ENCODE measurements at regions not wholly inside any gene's neighbourhood (a gene's known extent, or its start where the extent isn't known, plus 50 kb on each side); places are given as distances from the start of the nearest gene placed in this dataset.
"Not testable (repeated sequence)": the region's sequence is repeated elsewhere in the genome, so short reads cannot be mapped to it uniquely, and the experiment has no call there.

DNA sequence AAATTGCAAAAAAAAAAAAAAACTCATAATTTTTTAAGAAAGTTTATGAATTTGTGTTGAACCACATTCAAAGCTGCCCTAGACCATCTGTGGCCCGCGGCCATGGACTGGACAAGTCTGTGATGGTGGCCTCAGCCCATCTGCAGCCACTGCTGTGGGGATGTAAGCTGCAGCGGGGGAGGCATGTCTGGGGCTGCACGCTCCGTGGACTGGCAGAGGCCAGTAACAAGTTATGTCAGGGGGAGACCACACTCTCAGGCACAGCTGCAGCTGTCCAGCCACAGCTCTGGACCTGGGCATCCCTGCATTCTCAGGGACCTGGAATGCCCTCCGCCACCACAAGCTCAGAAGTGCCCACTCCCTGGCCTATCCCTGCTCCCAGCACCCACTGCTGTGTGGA is 1272.3 kb upstream of the CDH9 start:
- DNase-seq (ENCODE audit: low spot score), result no peak

DNA sequence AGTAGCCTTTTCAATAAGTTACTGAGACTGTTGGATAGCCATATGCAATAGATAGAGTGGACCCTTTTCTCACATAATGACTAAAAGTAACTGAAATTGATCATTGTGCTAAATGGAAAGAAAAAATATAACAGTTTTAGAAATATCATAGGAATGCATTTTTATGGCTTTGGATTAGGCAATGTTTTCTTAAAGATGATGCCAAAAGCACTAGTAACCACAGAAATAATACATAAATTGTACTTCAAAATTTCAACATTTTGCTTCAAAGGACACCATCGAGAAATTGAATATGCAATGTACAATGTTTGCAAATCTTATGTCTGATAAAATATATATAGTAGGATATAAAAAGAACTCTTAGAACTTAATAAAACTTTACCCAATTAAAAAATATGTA is 1267.5 kb upstream of the CDH9 start:
- DNase-seq (ENCODE audit: low spot score), result no peak

DNA sequence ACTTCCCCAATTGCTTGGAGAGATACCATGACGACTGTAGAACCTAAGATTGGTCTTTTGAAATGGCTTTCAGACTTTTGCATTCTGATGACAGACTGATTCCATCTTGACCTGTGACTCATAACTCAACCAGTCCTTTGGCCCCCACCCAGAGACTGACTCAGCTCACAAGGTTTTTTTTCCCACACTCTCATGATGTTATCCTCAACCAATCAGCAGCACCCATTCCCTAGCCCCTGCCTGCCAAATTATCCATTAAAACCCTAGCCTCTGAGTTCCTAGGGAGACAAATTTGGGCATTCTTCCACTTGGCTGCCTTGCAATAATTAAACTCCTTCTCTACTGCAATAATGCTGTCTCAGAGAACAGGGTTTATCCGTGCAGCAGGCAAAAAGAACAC is 1263.3 kb upstream of the CDH9 start:
- no peak for DNase-seq (ENCODE audit: low spot score)

DNA sequence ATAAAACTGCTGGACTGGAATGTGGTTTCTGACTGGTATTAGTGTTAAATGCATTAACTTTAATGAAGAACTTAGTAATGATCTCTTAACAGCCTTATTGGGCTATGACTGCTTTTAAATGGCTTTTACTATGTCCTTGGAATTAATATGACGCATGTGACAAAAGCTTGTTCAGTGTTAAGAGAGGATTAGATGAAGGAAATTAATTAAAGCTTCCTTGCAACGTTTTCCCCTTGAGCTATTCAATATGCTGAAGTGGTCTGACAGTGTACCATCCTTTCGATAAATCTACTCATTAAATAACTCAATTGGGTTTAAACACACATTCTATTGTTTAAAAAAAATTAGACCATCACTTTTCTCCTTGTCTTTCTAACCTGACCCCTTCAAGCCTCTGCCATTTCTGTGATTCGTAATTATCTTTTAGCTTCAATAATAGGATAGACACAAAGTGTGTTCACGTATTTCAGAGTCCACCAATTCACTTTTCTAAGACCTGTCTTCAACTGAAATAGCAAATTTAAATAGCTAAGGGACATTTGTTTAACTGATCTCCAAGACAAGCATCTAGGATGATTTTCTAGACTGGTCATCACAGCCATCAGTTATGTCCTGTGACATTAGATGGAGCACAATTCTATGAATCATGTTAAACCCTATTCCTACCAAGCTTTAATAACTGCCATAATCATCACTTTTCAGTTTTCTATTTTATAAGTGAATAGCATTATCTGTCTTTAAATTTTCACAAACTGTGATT is 1258.0 kb upstream of the CDH9 start:
- no peak for DNase-seq (ENCODE audit: low spot score)

DNA sequence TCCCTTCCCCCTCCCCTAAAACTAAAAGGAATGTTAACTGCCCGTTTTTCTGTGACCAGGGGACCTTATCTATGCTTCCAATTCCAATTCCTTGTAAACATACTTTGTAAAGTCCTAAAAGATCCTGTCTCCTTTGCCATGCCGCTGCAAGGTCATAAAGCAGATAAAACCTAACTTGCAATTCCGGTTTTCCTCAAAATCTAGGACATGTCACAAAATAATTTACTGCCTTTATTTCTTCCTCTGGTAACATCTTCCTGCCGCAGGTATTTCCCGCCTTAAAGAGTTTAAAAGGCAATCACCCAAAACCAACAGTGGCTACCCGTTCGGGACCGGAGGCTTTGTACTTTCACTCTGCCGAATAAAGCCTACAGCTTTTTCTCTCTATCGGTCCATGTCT is 1248.6 kb upstream of the CDH9 start:
- DNase-seq (ENCODE audit: low spot score), result not testable (repeated sequence)

DNA sequence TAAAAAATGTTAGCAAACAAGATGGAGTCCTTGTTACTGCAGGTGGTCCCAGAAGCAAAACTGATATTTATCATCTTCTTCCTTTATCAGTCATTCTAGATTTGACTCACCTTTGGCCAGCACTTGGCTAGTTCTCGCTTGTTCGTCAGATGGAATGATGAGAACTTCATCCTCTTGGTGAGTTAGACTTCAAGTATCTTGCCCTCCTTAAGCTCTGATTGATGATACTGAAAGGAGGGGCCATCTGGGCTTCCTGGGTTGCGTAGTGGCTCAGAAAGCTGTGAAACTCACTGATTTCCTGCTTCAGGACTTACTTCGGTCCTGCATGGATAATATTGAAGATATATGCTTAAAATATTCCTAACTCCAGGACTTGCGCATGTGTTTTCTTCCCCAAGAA is 1248.2 kb upstream of the CDH9 start:
- DNase-seq (ENCODE audit: low spot score), result no peak

DNA sequence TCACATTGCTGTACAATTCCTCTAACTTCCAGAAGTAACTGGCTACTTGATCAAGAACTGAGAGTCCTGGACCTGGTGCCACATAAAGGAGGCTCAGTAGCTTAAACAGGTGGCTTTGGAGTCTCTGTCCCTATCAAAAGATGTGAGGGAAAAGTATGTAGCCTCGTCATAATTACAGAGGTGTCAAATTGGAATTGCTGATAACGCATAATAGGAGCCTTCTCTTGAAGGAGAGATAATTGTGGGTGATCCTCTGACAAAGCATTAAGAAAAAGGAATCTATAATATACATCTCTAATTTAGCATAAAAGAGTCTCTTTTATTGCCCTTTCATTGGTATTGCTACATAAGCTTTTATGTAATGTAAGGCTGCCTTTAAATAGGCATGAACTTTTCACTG is 1246.4 kb upstream of the CDH9 start:
- DNase-seq (ENCODE audit: low spot score), result no peak

DNA sequence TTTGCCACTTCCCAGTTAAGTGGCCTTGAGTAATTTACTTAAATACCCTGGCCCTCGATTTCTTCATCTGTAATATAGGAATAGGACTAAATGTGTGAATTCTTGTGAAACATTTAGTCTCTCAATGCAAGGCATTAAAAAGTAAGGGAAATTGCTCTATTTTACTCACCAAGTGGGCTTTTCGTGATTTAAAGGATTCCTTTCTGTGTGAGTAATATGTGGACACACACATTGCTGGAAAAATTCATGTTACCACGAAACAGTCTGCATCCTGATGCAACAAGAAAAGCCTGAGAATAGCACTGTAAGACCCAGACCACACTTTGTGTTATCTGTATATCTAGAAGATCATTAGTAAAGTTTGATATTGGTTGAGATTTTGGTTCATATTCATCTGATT is 1243.0 kb upstream of the CDH9 start:
- no peak for DNase-seq (ENCODE audit: low spot score)

DNA sequence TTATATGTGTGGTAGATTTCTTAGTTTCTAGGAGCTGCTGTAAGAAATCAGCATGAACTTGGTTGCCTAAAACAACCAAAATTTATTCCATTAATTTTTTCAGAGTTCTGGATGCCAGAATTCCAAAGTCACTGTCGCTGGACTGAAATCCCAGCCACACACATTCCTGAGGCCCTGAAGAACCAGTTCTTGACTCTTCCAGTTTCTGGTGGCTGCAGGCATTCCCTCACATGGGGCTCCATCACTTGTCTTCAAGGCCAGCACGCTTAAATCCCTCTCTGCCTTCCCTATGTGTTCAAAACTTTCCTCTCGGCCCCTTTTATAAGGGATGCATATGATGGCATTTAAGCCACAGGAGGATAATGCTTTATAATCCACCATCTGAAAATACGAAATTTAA is 1237.5 kb upstream of the CDH9 start:
- DNase-seq (ENCODE audit: low spot score), result no peak

DNA sequence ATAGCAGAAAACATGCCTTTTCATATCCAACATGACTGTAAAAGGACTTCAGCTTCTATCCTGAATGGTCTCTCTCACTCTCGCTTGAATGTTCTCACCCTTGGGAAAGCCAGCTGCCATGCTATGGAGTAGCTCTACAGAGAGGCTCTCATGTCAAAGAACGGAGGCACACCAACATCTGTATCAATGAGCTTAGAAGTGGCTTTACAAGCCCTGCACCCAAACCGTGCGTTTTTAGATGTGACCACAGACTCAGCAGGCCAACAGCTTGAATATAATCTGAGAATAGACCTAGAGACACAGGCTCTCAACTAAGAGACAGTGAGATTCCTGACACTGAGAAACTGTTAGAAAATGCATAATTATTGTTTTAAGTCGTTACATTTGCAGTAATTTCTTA is 1231.6 kb upstream of the CDH9 start:
- DNase-seq (ENCODE audit: low spot score), result no peak

DNA sequence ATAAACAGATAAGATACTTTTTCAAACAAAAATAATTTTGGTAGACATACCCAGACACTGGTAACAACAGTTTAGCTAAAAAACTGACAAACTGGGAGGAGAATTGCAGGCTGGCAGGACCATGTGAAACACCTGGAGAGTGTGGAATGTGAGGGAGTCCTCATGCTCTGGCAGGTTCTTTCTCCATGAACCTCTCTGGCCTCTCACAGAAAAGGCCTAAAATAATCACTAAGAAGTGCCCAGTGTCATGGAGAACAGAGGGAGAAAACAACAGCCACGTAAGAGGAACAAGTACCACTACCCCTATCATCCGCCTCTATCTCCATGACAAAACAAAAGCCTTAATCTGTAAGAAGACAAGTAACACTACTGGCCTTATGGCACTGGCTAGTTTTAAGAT is 1227.5 kb upstream of the CDH9 start:
- no peak for DNase-seq (ENCODE audit: low spot score)

DNA sequence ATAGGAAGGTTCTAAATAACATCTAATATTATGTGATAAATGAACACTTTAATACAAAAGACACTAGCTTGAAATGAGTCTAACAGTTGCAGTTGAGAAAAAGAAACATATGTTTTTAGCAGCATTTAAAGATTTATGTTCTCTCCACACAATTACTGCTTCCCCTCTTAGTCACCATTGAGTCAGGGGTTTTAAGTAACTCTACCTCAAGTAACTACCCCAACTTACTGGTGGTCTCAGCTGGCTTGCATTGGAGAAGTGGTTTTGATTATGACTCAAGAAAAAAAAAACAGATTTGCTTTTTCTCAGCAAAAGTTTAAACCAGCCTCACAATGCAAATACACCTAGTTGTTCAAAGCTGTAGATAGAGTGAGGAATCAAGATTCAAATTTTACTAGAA is 1216.5 kb upstream of the CDH9 start:
- no peak for DNase-seq (ENCODE audit: low spot score)

DNA sequence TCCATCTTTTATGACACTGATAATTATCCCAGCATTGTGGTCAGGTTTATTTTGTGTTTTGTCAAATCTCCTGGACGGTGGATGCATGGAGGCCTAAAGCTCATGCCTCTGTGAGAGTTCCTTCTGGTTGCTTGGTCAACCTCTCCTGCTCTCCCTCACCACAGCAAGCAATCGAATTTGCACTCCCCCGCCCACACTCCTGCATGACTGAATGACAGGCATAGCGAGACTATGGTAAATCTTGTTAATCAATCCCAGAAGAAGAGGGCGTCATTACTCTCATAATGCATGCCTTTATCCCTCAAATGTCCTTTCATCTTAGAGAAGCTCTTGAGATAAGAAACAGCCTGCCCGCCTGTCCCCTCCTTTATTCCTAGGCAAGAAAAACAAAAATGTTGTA is 1215.0 kb upstream of the CDH9 start:
- DNase-seq (ENCODE audit: low spot score), result no peak

DNA sequence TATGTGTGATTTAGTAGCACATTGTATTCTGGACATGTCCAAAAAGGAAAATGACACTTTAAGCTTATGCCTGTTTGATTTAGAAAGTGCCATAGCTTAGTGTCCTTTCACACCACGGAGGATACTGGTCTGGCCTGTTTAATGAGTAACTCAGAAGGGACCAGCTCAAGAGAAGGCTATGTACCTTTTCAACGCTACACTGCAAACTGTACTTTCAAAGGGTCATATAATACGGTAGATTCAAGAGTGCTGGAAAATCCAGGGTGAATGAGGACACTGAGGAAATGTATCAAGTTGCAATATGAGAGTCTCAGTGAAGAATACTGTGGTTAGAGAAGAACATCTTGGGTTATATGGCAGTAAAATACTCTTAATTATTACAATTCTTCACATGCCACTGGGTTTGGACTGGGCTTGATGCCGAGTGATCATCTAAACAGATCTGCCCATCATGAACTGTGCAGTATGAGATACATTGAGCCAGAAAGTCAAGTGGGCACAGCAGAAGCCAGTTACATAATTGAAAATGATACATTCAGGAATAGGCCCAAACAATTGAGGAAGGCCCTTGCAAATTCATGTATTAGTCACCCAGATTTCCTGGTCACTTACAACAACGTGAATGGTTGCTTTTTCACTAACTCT is 1211.5 kb upstream of the CDH9 start:
- DNase-seq (ENCODE audit: low spot score), result no peak

DNA sequence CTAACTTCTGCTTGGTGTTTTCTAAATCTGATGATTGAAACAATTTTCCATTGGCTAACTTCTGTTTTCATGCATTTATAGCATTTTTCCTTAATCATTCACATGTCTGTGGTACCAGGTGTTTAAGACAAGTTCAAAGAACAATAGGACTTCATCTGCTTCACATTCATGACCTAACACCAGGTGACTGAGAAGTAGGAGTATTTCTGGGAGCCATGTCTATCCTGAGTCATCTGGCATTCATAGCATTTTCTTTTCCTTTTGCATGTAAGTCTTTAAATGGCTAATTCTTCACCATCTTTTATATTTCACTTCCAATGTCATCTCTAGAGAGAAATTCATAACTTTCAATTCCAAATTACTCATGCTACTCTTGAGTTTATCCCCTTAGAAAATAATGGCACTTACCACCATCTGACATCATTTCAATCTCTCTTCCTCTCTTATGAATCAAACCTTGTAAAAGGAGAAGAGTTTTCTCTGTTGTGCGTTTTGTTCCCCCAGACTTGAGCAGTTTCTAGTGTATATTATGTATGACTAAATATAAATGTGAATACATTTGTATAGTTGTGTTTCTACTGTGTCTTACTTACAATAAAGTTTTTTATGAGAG is 1196.1 kb upstream of the CDH9 start:
- DNase-seq (ENCODE audit: low spot score), result no peak

DNA sequence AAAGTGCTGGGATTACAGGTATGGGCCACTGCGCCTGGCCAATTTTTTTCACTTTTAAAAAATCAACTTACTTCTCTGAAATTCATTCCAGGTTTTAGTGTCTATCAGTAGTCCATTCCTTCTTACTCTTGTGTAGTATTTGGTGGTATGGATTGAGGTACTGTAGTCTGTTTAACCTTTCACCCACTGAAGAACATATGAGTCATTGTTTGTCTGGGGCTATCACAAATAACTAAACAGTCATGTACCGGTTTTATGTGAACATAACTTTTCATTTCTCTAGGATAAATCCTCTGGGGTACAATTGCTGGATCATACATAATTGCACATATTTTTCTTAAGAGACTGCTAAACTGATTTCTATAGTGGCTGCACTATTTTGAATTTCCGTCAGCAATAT is 1188.0 kb upstream of the CDH9 start:
- DNase-seq (ENCODE audit: low spot score), result no peak

DNA sequence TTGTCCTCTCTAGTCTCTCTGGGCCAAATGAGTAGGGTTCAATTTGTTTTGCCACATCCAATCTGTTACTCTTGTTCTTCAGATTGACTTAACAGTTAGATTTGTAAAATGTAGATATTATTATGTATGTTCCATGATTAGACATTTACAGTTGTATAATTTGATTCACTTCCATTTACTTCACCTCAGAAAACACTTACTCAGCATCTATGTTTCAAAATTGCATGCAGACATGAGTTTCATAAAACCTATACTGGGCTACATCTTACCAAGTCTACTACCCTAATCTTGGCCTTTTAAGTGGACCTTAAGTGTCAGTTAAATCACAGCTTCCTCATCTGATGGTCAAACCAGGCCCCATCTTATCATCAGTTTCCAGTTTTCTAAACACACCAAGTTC is 1181.2 kb upstream of the CDH9 start:
- DNase-seq (ENCODE audit: low spot score), result no peak

DNA sequence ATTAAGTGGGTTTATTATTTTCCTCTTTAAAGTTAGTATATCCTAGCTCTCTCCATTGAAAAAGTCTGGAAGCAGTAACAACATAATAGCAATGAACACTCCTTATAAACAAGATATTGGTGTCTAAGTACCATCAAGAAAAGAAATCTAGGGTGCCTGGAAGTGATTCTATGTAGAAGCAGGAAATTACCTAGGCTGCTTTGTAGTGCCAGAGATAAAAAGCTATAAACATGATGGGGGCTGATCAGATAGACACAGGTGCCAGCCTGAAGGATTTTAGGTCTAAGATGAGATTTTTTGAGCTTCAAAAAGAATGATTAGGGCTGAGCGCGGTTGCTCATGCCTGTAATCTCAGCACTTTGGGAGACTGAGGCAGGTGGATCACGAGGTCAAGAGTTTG is 1179.3 kb upstream of the CDH9 start:
- DNase-seq (ENCODE audit: low spot score), result no peak

DNA sequence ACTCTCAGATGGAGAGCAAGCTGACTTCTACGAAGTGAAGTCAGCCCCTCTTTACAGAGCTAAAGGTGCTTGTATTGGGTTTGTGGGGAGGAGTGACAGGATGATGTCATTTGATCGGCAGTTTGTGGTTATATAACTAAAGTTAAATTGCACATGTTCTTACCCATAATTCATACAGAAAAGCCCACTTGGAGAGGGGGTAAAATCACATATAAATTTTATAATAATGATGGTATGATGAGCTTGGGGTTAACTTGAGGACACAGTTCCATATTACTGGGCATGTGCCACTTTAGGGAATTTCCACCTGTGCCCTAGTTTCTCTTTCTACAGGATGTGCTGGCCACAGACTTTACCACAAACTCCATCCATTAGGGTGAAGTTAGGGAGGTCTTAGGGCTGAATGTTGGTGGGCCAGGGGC is 1178.6 kb upstream of the CDH9 start:
- DNase-seq (ENCODE audit: low spot score), result no peak

DNA sequence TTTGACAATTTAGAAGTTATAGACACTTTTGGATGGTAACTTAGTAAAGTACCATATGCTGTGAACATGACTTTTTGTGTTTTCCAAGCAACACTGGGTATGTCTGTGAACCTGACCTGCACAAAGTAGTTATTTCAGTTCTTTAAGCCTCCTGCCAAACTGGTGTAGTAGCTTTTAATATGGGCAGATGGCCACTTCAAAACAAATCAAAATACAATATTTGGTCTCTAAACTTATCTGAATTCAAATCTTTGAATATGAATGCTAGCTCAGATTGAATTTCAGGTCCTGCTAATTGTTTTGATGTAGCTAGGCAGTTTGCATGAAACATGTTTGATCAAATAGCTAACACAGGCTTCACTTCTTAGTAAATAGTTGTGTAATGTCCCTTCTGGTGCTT is 1176.7 kb upstream of the CDH9 start:
- DNase-seq (ENCODE audit: low spot score), result no peak

DNA sequence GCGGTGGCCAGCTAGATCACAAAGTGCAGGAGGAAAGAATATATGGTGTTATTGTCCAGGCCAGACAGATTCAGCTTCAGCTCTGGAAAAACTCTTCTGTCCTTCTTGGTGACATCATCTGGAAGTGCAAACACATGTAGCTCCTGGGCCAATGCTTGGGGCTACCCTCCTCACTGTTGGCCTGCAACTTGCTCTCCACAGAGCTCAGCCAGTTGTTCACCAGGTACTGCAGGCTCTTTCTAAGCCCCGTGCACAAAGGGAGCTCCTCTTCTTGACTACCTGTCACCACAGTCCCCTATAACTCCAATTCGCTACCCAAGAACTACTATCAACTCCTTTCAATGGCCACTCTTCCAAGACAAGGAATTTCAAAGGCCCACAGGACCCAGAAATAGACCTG is 1175.9 kb upstream of the CDH9 start:
- no peak for DNase-seq (ENCODE audit: low spot score)

DNA sequence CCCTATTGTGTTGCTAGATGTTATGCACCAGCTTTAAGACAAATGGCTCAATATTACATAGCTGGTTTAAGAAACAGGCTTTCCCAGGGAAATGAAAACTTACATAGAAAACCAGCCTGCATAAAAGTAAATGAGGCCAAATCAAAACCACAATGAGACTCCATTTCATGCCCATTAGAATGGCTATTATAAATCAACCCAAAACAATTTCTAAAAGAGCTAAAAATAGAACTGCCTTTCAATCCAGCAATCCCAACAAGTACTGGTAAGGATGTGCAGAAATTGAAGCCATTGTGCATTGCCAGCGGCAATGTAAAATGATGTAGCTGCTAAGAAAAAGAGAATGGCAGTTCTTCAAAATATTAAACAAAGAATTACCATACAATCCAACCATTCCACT is 1170.0 kb upstream of the CDH9 start:
- no peak for DNase-seq (ENCODE audit: low spot score)

DNA sequence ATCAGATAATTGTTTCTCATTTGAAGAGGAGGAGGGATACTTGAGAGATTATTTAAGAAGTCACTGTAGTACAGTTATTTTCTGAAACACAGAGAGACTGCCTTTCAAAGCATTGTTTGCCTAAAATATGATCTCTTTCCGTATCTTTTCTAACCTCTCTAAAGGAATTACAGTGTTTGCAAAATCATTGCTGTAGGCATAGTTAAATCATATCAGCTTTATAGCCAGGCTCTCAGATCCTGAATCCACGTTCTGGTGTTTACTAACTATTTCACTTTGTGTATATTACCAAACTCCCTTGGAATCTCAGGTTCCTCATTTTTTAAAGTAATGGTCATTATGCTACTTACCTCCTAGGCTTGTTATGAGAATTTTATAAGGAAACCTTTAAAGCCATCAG is 1151.6 kb upstream of the CDH9 start:
- DNase-seq (ENCODE audit: low spot score), result no peak

DNA sequence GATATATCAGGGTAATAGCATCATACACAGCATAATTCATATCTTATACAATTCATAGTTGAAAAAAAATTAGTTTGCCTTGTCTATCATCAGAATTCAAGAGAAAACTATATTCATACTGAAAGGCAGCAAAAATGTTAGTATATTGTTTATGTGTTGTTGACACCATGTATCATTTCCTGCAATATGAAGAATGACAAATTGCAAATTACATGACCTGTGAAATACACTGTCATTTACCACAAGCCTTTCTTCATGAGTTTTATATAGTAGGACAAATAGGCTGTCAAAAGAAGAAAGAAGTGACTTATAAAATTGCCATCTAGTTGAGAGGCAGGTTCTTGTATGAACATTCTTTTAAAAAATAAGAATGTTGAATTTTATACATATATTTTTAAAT is 1136.3 kb upstream of the CDH9 start:
- DNase-seq (ENCODE audit: low spot score), result no peak
